Trophoblast cell (in vitro differentiated cells and primary cell): ENCODE measurements at regions not wholly inside any gene's neighbourhood (a gene's known extent, or its start where the extent isn't known, plus 50 kb on each side); places are given as distances from the start of the nearest gene placed in this dataset.

ENCODE experiments used
- DNase-seq, 2 donors: peaks; one replicate each; pipeline ENCODE4 v3.0.0-alpha.2; 2016
- H2AFZ ChIP-seq: 2 replicates; pipeline ENCODE4 v1.6.1; 2013; ENCODE audit warnings: low read length, moderate library complexity, mild to moderate bottlenecking; ENCODE audit not compliant: insufficient read depth, poor library complexity
- H2AK5ac ChIP-seq: 2 replicates; pipeline ENCODE4 v1.6.1; 2013; ENCODE audit warnings: mild to moderate bottlenecking, low read length
- H2BK120ac ChIP-seq: 2 replicates; pipeline ENCODE4 v1.6.1; 2013; ENCODE audit warnings: low read length, mild to moderate bottlenecking, moderate library complexity; ENCODE audit not compliant: insufficient read depth, poor library complexity
- H2BK12ac ChIP-seq: 2 replicates; pipeline ENCODE4 v1.6.1; 2013; ENCODE audit warnings: mild to moderate bottlenecking, low read length, moderate library complexity
- H2BK5ac ChIP-seq: 2 replicates; pipeline ENCODE4 v1.6.1; 2013; ENCODE audit warnings: low read length, low read depth, moderate library complexity, mild to moderate bottlenecking; ENCODE audit not compliant: poor library complexity
- H3K14ac ChIP-seq: 2 replicates; pipeline ENCODE4 v1.6.1; 2013; ENCODE audit warnings: mild to moderate bottlenecking, low read length
- H3K18ac ChIP-seq: 2 replicates; pipeline ENCODE4 v1.6.1; 2013; ENCODE audit warnings: mild to moderate bottlenecking, low read length
- H3K23ac ChIP-seq: 2 replicates; pipeline ENCODE4 v1.6.1; 2013; ENCODE audit warnings: low read length
- H3K27ac ChIP-seq: 2 replicates; pipeline ENCODE4 v1.5.1; 2013; ENCODE audit warnings: low read depth, mild to moderate bottlenecking, inconsistent platforms, low read length, moderate library complexity
- H3K27me3 ChIP-seq: 2 replicates; pipeline ENCODE4 v1.6.1; 2013; ENCODE audit warnings: inconsistent platforms, mild to moderate bottlenecking, low read length, moderate library complexity; ENCODE audit not compliant: insufficient read depth
- H3K36me3 ChIP-seq, 2 experiments: 1 replicate in 1 of 2; 2 replicates in 1 of 2; pipeline ENCODE4 v1.6.1; 2013; ENCODE audit warnings: low read length in 2 of 2, mild to moderate bottlenecking in 2 of 2, moderate library complexity in 1 of 2; ENCODE audit not compliant: insufficient read depth in 2 of 2, control insufficient read depth in 1 of 2
- H3K4ac ChIP-seq: 2 replicates; pipeline ENCODE4 v1.6.1; 2013; ENCODE audit warnings: low read depth, mild to moderate bottlenecking, low read length, moderate library complexity
- H3K4me1 ChIP-seq, 2 experiments: 1 replicate in 1 of 2; 2 replicates in 1 of 2; pipeline ENCODE4 v1.6.1; 2013; ENCODE audit warnings: low read length in 2 of 2, mild to moderate bottlenecking in 2 of 2, moderate library complexity in 1 of 2; ENCODE audit not compliant: insufficient read depth in 2 of 2, control insufficient read depth in 1 of 2
- H3K4me2 ChIP-seq: 2 replicates; pipeline ENCODE4 v1.6.1; 2013; ENCODE audit warnings: inconsistent platforms, mild to moderate bottlenecking, low read length, moderate library complexity
- H3K4me3 ChIP-seq: 2 replicates; pipeline ENCODE4 v1.5.1; 2013; ENCODE audit warnings: mild to moderate bottlenecking, low read depth, low read length, inconsistent platforms
- H3K79me1 ChIP-seq: one replicate; pipeline ENCODE4 v1.6.1; 2013; ENCODE audit warnings: low read length
- H3K79me2 ChIP-seq: 2 replicates; pipeline ENCODE4 v1.6.1; 2013; ENCODE audit warnings: low read length, mild to moderate bottlenecking; ENCODE audit not compliant: control insufficient read depth, insufficient read depth, poor library complexity
- H3K9ac ChIP-seq: 2 replicates; pipeline ENCODE4 v1.6.1; 2013; ENCODE audit warnings: mild to moderate bottlenecking, low read length
- H3K9me3 ChIP-seq: 2 replicates; pipeline ENCODE4 v1.6.1; 2013; ENCODE audit warnings: low read depth, mild to moderate bottlenecking, control low read depth, inconsistent platforms, low read length; ENCODE audit not compliant: insufficient read depth
- H4K12ac ChIP-seq: 2 replicates; pipeline ENCODE4 v1.6.1; 2013; ENCODE audit warnings: low read depth, mild to moderate bottlenecking, low read length, moderate library complexity
- H4K8ac ChIP-seq: 2 replicates; pipeline ENCODE4 v1.6.1; 2013; ENCODE audit warnings: low read depth, mild to moderate bottlenecking, low read length, moderate library complexity
- H4K91ac ChIP-seq: one replicate; pipeline ENCODE4 v1.6.1; 2013; ENCODE audit warnings: low read depth, mild to moderate bottlenecking, low read length, moderate library complexity
- WGBS: extraction: QIAGEN DNeasy Blood & Tissue Kit; methylation state at CpG from one replicate; pipeline ENCODE4 v1.1.7; 2013; ENCODE audit warnings: missing lambda C conversion rate; ENCODE audit not compliant: insufficient read length, insufficient coverage; ENCODE audit errors: extremely low coverage; 5-methylcytosine and 5-hydroxymethylcytosine counted together

GRCh38 chr12:127552838-127553237 is 714.1 kb upstream of the TMEM132C start:
- Histone ChIP-seq H4K91ac (no peak overlapping the region), H2BK12ac (no peak overlapping the region), H3K4me1 (no peaks in the 10 kb centered on the region), H3K9me3 (no peaks in the 10 kb centered on the region), H3K9ac (no peak overlapping the region), H3K79me1 (no peaks in the 10 kb centered on the region), H4K12ac (no peak overlapping the region), H3K27me3 (no peaks in the 10 kb centered on the region), H3K4me3 (no peak overlapping the region), H3K4me2 (no peak overlapping the region), H3K18ac (no peak overlapping the region), H2BK120ac (no peak overlapping the region), H3K4ac (no peak overlapping the region), H4K8ac (no peak overlapping the region), H3K79me2 (no peaks in the 10 kb centered on the region), H3K23ac (no peak overlapping the region), H3K36me3 (no peaks in the 10 kb centered on the region), H2AFZ (no peak overlapping the region), H3K14ac (no peak overlapping the region), H3K27ac (no peak overlapping the region), H2AK5ac (no peak overlapping the region), H2BK5ac (no peak overlapping the region)
- DNase-seq: no peak
- WGBS: no CpG with 5 or more reads among the region's 1 CpG

GRCh38 chr12:127555071-127555470 is 711.9 kb upstream of the TMEM132C start:
- Histone ChIP-seq H3K9ac (no peak overlapping the region), H4K8ac (no peak overlapping the region), H2AK5ac (no peak overlapping the region), H2AFZ (no peak overlapping the region), H3K4me2 (no peak overlapping the region), H4K12ac (no peak overlapping the region), H3K27me3 (no peaks in the 10 kb centered on the region), H3K4me3 (no peak overlapping the region), H4K91ac (no peak overlapping the region), H3K4me1 (no peaks in the 10 kb centered on the region), H2BK120ac (no peak overlapping the region), H3K9me3 (no peaks in the 10 kb centered on the region), H3K79me2 (no peaks in the 10 kb centered on the region), H3K4ac (no peak overlapping the region), H3K79me1 (no peaks in the 10 kb centered on the region), H2BK5ac (no peak overlapping the region), H3K23ac (no peak overlapping the region), H3K27ac (no peak overlapping the region), H3K14ac (no peak overlapping the region), H2BK12ac (no peak overlapping the region), H3K18ac (no peak overlapping the region), H3K36me3 (no peaks in the 10 kb centered on the region)
- no peak for DNase-seq
- WGBS: no CpG with 5 or more reads among the region's 4 CpGs

GRCh38 chr12:127556231-127556886 is 710.6 kb upstream of the TMEM132C start:
- Histone ChIP-seq H3K79me1 (no peaks in the 10 kb centered on the region), H3K23ac (no peak overlapping the region)

GRCh38 chr12:127558361-127558760 is 708.6 kb upstream of the TMEM132C start:
- Histone ChIP-seq H4K8ac (no peak overlapping the region), H4K91ac (no peak overlapping the region), H2AK5ac (no peak overlapping the region), H3K4ac (no peak overlapping the region), H3K9me3 (peaks cover 2% of the 10 kb centered on the region), H2BK12ac (no peak overlapping the region), H3K14ac (no peak overlapping the region), H4K12ac (no peak overlapping the region), H3K79me1 (no peaks in the 10 kb centered on the region), H3K79me2 (no peaks in the 10 kb centered on the region), H3K4me3 (no peak overlapping the region), H3K4me2 (no peak overlapping the region), H2BK5ac (no peak overlapping the region), H3K18ac (no peak overlapping the region), H2AFZ (no peak overlapping the region), H2BK120ac (no peak overlapping the region), H3K9ac (no peak overlapping the region), H3K27me3 (no peaks in the 10 kb centered on the region), H3K4me1 (no peaks in the 10 kb centered on the region), H3K23ac (no peak overlapping the region), H3K36me3 (no peaks in the 10 kb centered on the region), H3K27ac (no peak overlapping the region)
- no peak for DNase-seq
- no CpG with 5 or more reads among the region's 3 CpGs for WGBS

More at GRCh38 chr12:127556231-127556886, 710.6 kb upstream of the TMEM132C start:
- Histone ChIP-seq H3K4ac (no peak overlapping the region), H3K9me3 (no peaks in the 10 kb centered on the region), H2AFZ (no peak overlapping the region), H4K8ac (no peak overlapping the region), H4K91ac (no peak overlapping the region), H2BK5ac (no peak overlapping the region), H2AK5ac (no peak overlapping the region), H3K36me3 (no peaks in the 10 kb centered on the region), H3K27me3 (no peaks in the 10 kb centered on the region), H3K9ac (no peak overlapping the region), H2BK12ac (no peak overlapping the region), H2BK120ac (no peak overlapping the region), H3K79me2 (no peaks in the 10 kb centered on the region), H3K4me1 (no peaks in the 10 kb centered on the region), H3K4me3 (no peak overlapping the region), H4K12ac (no peak overlapping the region), H3K18ac (no peak overlapping the region), H3K14ac (no peak overlapping the region), H3K27ac (no peak overlapping the region), H3K4me2 (no peak overlapping the region)
- no peak for DNase-seq
